GM18858 (cell line): ENCODE measurements at regions not wholly inside any gene's neighbourhood (a gene's known extent, or its start where the extent isn't known, plus 50 kb on each side); places are given as distances from the start of the nearest gene placed in this dataset.
"Not testable (repeated sequence)": the region's sequence is repeated elsewhere in the genome, so short reads cannot be mapped to it uniquely, and the experiment has no call there.

Source experiments
- ATAC-seq: cut with Tn5 transposase; IDR thresholded peaks from one replicate; pipeline ENCODE4 v1.9.1; 2021; ENCODE audit not compliant: unreplicated experiment

GRCh38 chr2:174697255-174697654 is 67.0 kb downstream of the CHRNA1 start:
- ATAC-seq: peak; percentile 75

GRCh38 chr2:174694920-174695319 is 69.4 kb downstream of the CHRNA1 start:
- no peak for ATAC-seq

- no peak for ATAC-seq
These were observed 69.9 kb downstream of the CHRNA1 start for GRCh38 chr2:174694196-174694878.

DNA sequence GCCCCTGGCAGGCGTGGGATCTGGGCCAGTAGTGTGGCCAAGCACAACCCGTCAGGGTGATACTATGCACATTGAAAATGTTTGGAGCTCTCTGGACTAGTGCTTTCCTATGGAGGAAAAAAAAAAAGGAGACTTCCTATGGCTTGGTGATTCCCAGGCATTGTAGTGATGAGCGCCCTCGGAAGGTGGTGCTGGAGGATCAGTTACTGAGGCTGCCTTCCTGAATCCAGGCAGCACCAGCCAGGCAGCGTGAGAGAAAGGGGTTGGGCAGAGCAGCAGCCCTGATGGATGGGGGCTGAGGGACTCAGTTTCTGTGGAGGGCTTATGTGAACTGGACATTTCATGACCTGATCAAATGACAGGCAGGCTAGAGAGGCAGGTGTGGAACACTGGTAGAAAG is 70.9 kb downstream of the CHRNA1 start:
- ATAC-seq: no peak

DNA sequence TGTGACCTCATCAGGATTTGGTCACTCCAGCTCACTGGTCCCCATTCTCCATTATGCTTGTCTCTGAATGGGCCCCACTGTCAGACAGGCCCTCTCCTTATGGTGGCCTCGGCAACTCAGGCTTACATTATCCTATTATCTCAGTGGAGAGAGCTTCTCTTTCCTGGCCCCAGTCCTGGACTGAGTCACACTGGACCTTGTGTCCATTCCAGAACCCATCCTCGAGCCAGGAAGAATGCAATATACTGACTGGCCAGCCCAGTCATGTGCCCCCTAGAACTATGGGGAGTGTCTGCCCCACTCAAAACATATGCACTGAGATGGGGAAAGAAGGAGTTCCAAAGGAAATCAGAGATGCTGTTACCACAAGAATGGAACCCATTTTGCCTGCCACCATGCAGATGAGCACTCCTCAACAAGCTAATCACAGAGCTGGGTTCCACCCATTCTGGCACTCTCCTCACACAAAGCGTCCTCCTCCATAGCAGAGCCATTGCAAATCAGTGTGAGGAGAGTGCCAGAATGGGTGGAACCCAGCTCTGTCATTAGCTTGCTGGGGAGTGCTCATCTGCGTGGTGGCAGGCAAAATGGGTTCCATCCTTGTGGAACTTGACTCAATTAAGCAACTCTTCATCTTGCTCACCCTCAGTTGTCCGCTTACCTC is 71.9 kb downstream of the CHRNA1 start:
- ATAC-seq: no peak

DNA sequence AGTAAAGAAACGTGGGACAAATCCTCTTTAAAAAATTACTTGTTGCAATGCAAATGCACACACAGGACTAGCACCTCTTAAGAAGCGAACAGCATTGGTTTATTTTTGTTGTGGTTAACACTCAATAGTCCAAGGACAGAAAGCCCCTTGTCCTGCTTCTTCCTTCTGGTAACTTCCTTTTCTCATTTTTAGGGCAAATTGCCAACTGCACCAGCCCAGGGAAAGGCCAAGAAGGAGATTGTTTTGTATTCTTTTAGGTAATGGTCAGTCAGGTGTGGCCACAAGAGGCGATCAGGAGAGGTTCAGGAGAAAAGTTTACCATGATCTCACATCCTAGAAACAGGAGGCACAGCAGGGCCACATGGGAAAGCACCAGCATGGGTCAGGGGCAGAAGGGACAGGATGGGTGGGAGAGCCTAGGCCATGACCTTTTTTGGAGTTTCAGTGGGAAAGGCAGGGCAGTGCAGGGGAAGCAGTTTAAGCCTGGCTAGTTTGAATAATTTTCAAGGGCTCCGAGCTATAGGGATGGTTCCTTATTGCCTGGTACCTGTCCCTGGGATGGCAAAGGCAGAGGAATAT is 73.0 kb downstream of the CHRNA1 start:
- ATAC-seq: no peak

- no peak for ATAC-seq
These were observed 74.2 kb downstream of the CHRNA1 start for GRCh38 chr2:174690026-174690425.

DNA sequence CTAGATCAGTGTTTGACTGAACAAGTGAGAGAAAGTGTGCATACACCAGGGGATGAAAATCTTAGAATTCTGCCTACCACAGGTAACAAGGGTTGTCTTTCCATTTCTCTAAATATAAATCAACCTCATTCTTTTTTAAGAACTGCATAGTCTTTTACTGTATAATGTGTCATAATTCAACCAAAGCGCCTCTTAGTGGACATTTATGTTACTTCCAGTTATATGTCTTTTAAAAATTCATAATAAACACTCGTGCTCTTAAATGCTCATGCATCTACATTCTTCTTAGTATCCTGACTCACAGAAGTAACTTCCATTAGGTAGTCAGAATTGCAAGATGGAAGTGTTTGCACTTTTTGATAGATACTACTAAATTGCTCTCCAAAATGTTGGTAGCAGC is 76.2 kb downstream of the CHRNA1 start:
- no peak for ATAC-seq

DNA sequence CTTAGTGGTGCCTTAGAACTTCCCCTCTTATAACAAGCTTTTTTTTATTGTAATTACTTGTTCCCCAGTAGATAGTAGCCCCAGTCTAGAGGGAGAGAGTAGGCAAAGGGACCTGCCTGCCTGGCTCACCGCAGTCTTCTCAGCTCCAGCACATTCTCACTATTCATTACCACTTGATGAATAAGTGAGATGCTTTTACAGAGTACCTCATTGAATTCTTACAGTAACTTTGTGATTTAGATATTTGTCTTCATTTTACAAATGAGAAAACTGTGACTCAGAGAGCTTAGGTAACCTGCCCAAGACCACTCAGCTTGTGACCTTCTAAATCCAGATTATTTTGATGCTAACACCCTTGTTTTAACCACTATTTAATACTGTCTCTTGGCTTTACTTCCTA is 77.8 kb downstream of the CHRNA1 start:
- ATAC-seq: no peak

DNA sequence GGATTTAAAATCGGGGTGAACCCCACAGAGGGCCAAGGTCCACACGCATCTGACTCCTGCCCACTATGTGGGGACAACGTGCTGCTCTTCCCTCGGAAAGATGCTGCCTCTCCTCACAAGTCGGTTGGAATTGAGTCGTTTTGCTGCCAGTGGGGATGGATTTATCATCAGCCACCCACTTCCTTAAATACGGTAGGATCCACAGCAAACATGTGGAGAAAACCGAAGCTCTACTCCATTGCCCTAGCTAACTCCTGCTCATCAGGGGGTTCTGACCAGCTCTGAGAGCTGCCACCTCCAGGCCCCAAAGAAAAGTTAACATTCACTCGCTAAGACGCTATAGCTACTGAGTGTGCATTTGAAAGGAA is 80.9 kb downstream of the CHRNA1 start:
- ATAC-seq: no peak

DNA sequence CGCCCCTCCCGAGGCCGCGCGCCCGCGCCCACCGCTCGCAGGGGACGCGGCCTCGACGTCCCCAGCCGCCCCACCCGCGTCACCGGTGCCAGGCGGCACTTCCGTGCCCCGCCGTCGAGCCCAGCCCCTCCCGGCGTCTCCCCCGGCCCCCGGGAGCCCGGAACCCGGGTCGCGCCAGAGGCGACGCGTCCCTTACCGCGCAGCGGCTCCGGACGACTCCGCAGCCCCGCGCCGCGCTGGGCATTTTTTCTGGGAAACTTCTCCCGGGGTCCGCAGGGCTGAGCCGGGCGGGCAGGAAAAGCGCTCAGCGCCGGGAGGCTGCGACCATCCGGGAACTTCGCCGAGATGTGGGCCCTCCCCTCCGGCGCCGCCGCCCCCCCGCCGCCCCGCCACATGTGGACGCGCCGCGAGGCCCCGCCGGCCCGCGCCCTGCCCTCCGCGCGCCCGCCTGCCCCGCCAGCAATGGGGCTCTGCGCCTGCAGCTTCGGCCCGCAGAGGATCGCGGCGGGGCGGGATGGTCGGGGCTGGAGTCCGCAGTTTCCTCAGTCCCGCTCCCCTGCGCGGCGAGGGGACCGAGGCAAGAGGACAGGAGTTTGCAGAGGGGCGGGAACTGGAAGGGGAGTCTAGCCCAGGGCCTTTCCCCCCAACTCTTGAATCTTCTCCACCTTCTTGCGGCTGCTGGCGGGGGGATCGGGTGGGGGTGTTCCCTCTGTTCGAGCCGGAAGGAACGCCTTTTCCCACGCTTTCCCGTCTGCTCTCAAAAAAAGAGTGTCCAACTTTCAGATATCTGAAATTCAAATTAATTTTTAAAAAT is 81.5 kb downstream of the CHRNA1 start:
- peak; percentile 43 for ATAC-seq

DNA sequence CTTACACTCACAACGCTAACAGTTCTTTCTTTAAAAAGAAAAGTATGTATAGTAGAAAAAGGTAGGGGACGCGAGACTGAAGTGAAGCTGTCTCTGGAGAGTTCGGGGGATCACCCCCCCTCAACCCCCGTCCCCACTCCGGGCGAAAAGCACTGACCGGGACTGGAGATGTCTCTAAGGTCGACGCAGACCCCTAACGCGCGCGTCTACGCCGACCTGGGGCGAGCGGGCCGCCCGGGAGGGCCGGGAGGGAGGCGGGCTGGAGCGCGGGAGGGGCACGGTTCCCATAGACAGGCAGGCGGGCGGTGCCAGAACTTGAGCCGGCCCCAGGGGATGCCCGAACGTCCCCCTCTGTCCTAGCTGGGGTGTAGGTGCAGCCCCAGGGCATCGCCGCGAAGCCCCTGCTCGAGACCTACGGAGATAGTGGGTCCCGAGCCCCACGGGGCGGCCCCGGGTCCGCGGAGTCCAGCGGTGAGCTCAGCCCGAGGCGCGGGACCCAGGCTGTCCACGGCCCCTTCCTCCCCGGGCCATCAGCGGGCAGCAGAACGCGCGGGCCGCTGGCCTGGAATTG is 82.2 kb downstream of the CHRNA1 start:
- peak; percentile 23 for ATAC-seq

GRCh38 chr2:174681099-174682006 is 82.9 kb downstream of the CHRNA1 start:
- no peak for ATAC-seq

- no peak for ATAC-seq
These were observed 82.6 kb upstream of the WIPF1 start for GRCh38 chr2:174680221-174680620.

- ATAC-seq: no peak
These were observed 80.8 kb upstream of the WIPF1 start for GRCh38 chr2:174678395-174678794.

DNA sequence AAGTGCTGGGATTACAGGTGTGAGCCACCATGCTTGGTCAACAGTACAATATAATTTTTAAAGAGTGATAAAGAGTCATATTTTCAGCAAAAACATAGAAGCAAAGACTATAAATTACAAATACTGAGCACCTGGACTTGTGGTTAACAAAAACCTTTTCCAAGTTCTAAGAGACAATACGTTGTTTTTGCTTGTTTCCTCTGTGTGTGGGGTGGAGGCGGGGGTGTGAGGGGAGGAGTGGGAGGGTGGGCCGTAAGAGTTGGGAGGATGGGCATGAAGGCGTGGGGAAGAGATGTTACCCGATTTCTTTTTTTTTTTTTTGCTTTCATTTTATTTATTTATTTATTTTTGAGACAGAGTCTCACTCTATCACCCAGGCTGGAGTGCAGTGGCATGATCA is 78.0 kb upstream of the WIPF1 start:
- no peak for ATAC-seq

DNA sequence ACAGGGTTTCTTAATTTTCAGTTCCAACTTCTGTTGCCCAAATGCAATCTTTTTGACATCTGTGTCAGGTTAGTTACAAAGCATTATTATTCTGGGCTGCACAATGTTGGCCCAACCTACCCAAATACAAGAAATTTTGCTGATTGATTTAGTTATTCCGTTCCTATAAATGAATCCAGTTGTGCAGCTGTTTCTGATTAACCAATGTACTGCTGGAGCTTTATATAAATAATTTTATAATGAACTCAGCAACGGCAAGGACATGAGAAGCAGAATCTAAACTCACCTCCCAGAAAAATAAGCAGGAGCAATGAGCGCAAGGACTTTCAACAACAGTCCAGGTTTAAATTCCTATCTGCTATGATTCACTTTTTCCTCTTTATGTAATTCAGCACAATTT is 76.3 kb upstream of the WIPF1 start:
- ATAC-seq: no peak

DNA sequence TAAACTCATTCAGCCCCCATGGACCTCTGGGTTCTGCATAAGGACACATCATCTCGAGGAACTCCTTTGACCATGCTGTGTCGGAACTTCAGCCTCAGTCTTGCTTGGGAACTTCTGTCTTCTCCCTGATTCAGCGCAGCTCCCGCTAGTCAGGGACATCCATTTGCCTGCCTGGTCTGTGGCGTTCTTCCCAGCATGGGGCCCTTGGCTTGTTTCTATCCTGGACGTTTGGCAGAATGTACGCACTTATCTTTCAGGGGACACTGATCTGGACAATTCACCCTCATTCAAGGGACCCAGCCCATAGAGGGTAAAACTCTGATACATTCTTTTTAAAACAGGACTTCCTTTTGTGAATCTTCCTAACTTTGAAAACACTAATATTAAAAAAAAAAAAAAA is 75.8 kb upstream of the WIPF1 start:
- no peak for ATAC-seq

- ATAC-seq: not testable (repeated sequence)
These were observed 73.9 kb upstream of the WIPF1 start for GRCh38 chr2:174671532-174671931.

DNA sequence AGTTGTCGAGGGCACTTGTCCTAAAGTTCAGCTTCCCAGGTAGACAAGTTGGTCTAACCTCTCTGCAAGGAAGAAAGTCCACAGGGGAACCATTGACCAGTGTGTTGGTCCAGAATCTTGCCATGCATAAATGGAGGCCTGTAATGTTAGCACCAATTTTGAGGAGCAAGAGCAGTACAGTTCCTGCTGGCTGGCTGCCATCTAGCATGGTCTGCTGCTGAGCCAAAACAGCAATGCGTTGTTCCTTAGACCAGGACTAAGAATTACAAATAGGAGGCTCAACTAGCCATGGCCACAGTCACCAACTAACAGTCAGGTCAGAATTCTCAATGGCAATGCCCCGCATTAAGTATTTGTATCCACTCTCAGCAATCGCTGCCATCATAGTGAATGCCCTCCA is 72.8 kb upstream of the WIPF1 start:
- ATAC-seq: no peak
